ENCODE measurements at regions not wholly inside any gene's neighbourhood (a gene's known extent, or its start where the extent isn't known, plus 50 kb on each side); places are given as distances from the start of the nearest gene placed in this dataset.

GRCh38 chr13:33434676-33435075 lies 149.1 kb upstream of the STARD13 start:
- TF ChIP-seq CTCF (conservative IDR thresholded peaks at IDR 0.05; ENCODE audit: low read depth, low read length): no peak
- no peak for TF ChIP-seq EZH2 (IDR thresholded peaks at IDR 0.05; ENCODE audit: borderline replicate concordance, low read depth, low read length, poor library complexity, severe bottlenecking)
